Ectodermal cell (in vitro differentiated cells): ENCODE measurements at regions not wholly inside any gene's neighbourhood (a gene's known extent, or its start where the extent isn't known, plus 50 kb on each side); places are given as distances from the start of the nearest gene placed in this dataset.

Experiments used
- H3K27ac ChIP-seq: 2 replicates; pipeline ENCODE4 v1.7.0; 2013; ENCODE audit warnings: mild to moderate bottlenecking, low read depth, low read length; ENCODE audit not compliant: insufficient read depth, poor library complexity, severe bottlenecking
- H3K27me3 ChIP-seq: 2 replicates; pipeline ENCODE4 v1.7.0; 2013; ENCODE audit warnings: mild to moderate bottlenecking, low read length; ENCODE audit not compliant: insufficient read depth, control insufficient read depth, poor library complexity, severe bottlenecking
- H3K36me3 ChIP-seq: one replicate; pipeline ENCODE4 v1.7.0; 2013; ENCODE audit warnings: low read length; ENCODE audit not compliant: control insufficient read depth, insufficient read depth
- H3K4me1 ChIP-seq: one replicate; pipeline ENCODE4 v1.7.0; 2013; ENCODE audit warnings: low read length; ENCODE audit not compliant: control insufficient read depth, insufficient read depth
- H3K4me3 ChIP-seq: 2 replicates; pipeline ENCODE4 v1.7.0; 2013; ENCODE audit warnings: low read depth, low read length, control low read depth; ENCODE audit not compliant: insufficient read depth
- H3K9me3 ChIP-seq: 2 replicates; pipeline ENCODE4 v1.7.0; 2013; ENCODE audit warnings: mild to moderate bottlenecking, low read length, moderate library complexity; ENCODE audit not compliant: control insufficient read depth
- WGBS, 2 experiments: methylation state at CpG; one replicate each; pipeline ENCODE4 v1.1.7; 2013; ENCODE audit warnings: missing lambda C conversion rate in 2 of 2; 5-methylcytosine and 5-hydroxymethylcytosine counted together

DNA sequence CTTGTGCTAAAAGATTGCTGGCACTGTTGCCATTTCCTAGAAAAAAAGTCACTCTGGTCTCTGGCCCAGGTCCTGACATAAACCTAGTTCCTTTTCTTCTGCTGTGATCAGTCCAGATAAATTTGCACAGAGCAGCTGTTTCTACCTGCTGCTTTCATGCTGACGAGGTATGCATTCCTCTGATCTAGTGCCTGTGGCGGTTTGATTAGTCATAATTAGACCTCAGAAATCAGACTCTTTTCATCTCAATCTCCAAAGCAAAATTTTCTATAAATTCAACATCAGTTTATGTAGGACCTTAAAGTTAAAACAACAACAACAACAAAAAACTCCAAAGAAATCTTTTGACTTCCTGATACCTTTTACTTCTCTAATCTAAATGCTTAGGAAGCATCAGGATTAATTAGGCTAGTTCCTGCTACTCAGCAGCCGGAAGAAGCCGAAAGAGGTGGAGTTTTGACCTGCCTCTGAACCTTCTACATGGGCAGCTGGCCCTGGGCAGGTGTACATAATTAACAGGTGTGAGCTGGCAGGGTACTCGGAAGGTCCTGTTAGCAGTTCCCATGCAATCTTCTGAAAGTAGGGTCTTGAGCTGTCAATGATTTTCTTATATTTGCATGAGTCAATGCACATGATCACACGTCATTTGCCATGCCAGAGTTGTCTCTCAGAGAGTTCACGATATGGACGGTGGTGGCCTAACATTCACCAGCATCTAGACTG lies 83.3 kb upstream of the CCDC112 start:
- Histone ChIP-seq H3K27me3 (no peaks in the 10 kb centered on the region), H3K9me3 (no peaks in the 10 kb centered on the region), H3K4me1 (no peaks in the 10 kb centered on the region), H3K27ac (no peak overlapping the region), H3K36me3 (no peaks in the 10 kb centered on the region), H3K4me3 (no peak overlapping the region)
- WGBS, 2 experiments: 91 to 94% methylated on average over 8 of the region's 8 CpGs

DNA sequence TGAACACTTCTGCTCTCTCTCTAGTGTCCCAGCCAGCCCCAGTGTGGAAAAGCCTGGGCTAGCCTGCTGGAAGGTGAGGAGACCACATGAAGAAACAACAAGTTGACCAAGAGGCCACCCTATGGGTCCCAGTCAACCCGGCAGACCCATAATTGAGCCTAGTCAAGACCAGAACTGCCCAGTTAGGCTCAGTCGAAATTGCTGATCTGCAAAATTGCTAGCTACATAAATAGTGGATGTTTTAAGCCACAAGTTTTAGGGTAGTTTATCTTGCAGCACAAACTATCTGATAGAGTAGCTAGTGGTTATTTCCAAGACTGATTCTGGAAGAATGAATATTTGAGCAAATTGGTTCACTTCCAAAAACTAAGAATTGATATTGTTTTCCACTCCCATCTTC lies 82.3 kb upstream of the CCDC112 start:
- no peaks in the 10 kb centered on the region for H3K9me3 ChIP-seq

GRCh38 chr5:115377468-115378217 lies 81.2 kb upstream of the CCDC112 start:
- no peaks in the 10 kb centered on the region for H3K27me3 ChIP-seq
- H3K4me1 ChIP-seq: no peaks in the 10 kb centered on the region
- 75 to 76% methylated on average over 3 to 4 of the region's 4 CpGs for WGBS, 2 experiments
- no peak overlapping the region for H3K27ac ChIP-seq
- H3K9me3 ChIP-seq: no peaks in the 10 kb centered on the region
- no peak overlapping the region for H3K4me3 ChIP-seq
- no peaks in the 10 kb centered on the region for H3K36me3 ChIP-seq

More for the DNA sequence above, 82.3 kb upstream of the CCDC112 start:
- WGBS, 2 experiments: 93 to 97% methylated on average over 2 of the region's 2 CpGs
- Histone ChIP-seq H3K4me1 (no peaks in the 10 kb centered on the region), H3K27me3 (no peaks in the 10 kb centered on the region), H3K27ac (no peak overlapping the region), H3K36me3 (no peaks in the 10 kb centered on the region), H3K4me3 (no peak overlapping the region)

- Histone ChIP-seq H3K4me3 (no peak overlapping the region), H3K4me1 (no peaks in the 10 kb centered on the region), H3K27ac (no peak overlapping the region), H3K36me3 (no peaks in the 10 kb centered on the region), H3K27me3 (no peaks in the 10 kb centered on the region), H3K9me3 (no peaks in the 10 kb centered on the region)
- 93 to 94% methylated on average over 5 of the region's 5 CpGs for WGBS, 2 experiments
Measured at GRCh38 chr5:115375893-115376292, 79.4 kb upstream of the CCDC112 start.

GRCh38 chr5:115374057-115374775 lies 77.8 kb upstream of the CCDC112 start:
- Histone ChIP-seq H3K4me1 (no peaks in the 10 kb centered on the region), H3K27ac (no peak overlapping the region), H3K36me3 (no peaks in the 10 kb centered on the region), H3K27me3 (no peaks in the 10 kb centered on the region), H3K9me3 (no peaks in the 10 kb centered on the region), H3K4me3 (no peak overlapping the region)
- 97 to 98% methylated on average over 2 to 3 of the region's 3 CpGs for WGBS, 2 experiments

DNA sequence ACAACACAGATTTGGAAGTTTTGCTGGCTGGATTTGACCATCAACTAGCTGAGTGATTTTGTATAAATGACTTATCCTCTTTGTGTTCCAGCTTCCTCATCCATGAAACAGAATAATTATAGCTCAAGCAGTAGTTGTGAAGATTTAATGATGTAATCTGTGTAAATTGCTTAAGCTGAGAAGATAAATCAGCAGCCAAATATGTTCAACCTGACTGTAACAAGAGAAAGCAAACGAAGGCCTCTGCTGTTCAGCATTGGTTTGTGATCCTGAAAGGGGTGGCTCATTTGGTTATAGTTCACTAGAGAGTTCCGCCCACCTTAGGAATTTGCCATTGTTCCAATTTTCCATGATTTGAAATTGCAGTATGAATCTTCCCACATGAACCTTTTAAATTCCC lies 75.7 kb upstream of the CCDC112 start:
- H3K9me3 ChIP-seq: no peaks in the 10 kb centered on the region
- no peak overlapping the region for H3K4me3 ChIP-seq
- no peaks in the 10 kb centered on the region for H3K27me3 ChIP-seq
- H3K4me1 ChIP-seq: no peaks in the 10 kb centered on the region
- no peaks in the 10 kb centered on the region for H3K36me3 ChIP-seq
- H3K27ac ChIP-seq: no peak overlapping the region
- WGBS, 2 experiments: 82 to 89% methylated on average over 2 of the region's 2 CpGs

GRCh38 chr5:115369430-115370144 lies 73.1 kb upstream of the CCDC112 start:
- Histone ChIP-seq H3K27me3 (no peaks in the 10 kb centered on the region), H3K27ac (no peak overlapping the region), H3K9me3 (no peaks in the 10 kb centered on the region), H3K36me3 (no peaks in the 10 kb centered on the region), H3K4me3 (no peak overlapping the region), H3K4me1 (no peaks in the 10 kb centered on the region)
- 74 to 76% methylated on average over 12 of the region's 12 CpGs for WGBS, 2 experiments

- Histone ChIP-seq H3K4me3 (no peak overlapping the region), H3K27ac (no peak overlapping the region), H3K4me1 (no peaks in the 10 kb centered on the region), H3K27me3 (no peaks in the 10 kb centered on the region), H3K9me3 (no peaks in the 10 kb centered on the region), H3K36me3 (no peaks in the 10 kb centered on the region)
- 82 to 93% methylated on average over 2 of the region's 2 CpGs for WGBS, 2 experiments
Measured at GRCh38 chr5:115366223-115366622, 69.8 kb upstream of the CCDC112 start.

GRCh38 chr5:115363879-115364278 lies 67.4 kb upstream of the CCDC112 start:
- Histone ChIP-seq H3K36me3 (no peaks in the 10 kb centered on the region), H3K27ac (no peak overlapping the region), H3K9me3 (no peaks in the 10 kb centered on the region), H3K4me1 (no peaks in the 10 kb centered on the region), H3K27me3 (no peaks in the 10 kb centered on the region), H3K4me3 (no peak overlapping the region)
- WGBS, 2 experiments: 78 to 86% methylated on average over 4 of the region's 4 CpGs
